WTC11 (cell line): ENCODE measurements at regions not wholly inside any gene's neighbourhood (a gene's known extent, or its start where the extent isn't known, plus 50 kb on each side); places are given as distances from the start of the nearest gene placed in this dataset.

Experiments used
- CTCF ChIP-seq: fragments of 200-600 bp; IDR thresholded peaks from 2 replicates; pipeline ENCODE4 v1.8.0; 2022; ENCODE audit warnings: antibody characterized with exemption
- RELA ChIP-seq: sonication (generic); formaldehyde crosslinking; IDR thresholded peaks from 2 replicates; pipeline ENCODE4 v1.8.1; 2022; ENCODE audit warnings: missing genetic modification reagents, mild to moderate bottlenecking, borderline replicate concordance
- USF1 ChIP-seq: sonication (generic); formaldehyde crosslinking; IDR thresholded peaks from 2 replicates; pipeline ENCODE4 v1.8.0; 2022; ENCODE audit warnings: mild to moderate bottlenecking, missing genetic modification reagents

GRCh38 chr14:53368711-53369201, 215.6 kb upstream of the DDHD1 start:
- TF ChIP-seq CTCF (no peak), USF1 (CRISPR knock-in tag) (no peak), RELA (no peak)
